Natural killer cell treated with Interleukin-12 subunit alpha and Interleukin-12 subunit beta and Interleukin-15 and Interleukin-18, amount 100 ng/mL, for 72 hours (primary cell): ENCODE measurements at regions not wholly inside any gene's neighbourhood (a gene's known extent, or its start where the extent isn't known, plus 50 kb on each side); places are given as distances from the start of the nearest gene placed in this dataset.
"Not testable (repeated sequence)": the region's sequence is repeated elsewhere in the genome, so short reads cannot be mapped to it uniquely, and the experiment has no call there.

Experiments
- ATAC-seq, 2 donors: fragments of 150-1000 bp; cut with Tn5 transposase in 1 of 2; sonication (Bioruptor Pico), chemical (Tn5 transposase) in 1 of 2; 2 replicates each; pipeline ENCODE4 v1.10.0; 2021
- DNase-seq: peaks from one replicate; pipeline ENCODE4 v3.0.0; 2022; ENCODE audit warnings: low spot score
- H3K27ac Mint-ChIP-seq, 2 donors: 1 replicate in 1 of 2; 2 replicates in 1 of 2; pipeline ENCODE4 v1.8.0; 2022; ENCODE audit warnings: mixed read lengths in 2 of 2, mild to moderate bottlenecking in 1 of 2, moderate library complexity in 1 of 2
- H3K27me3 Mint-ChIP-seq, 2 donors: 1 replicate in 1 of 2; 2 replicates in 1 of 2; pipeline ENCODE4 v1.8.0; 2022; ENCODE audit warnings: mixed read lengths in 2 of 2
- H3K36me3 Mint-ChIP-seq: one replicate; pipeline ENCODE4 v1.8.0; 2022; ENCODE audit warnings: mixed read lengths
- H3K4me1 Mint-ChIP-seq, 2 donors: 1 replicate in 1 of 2; 2 replicates in 1 of 2; pipeline ENCODE4 v1.8.0; 2022; ENCODE audit warnings: low read depth in 2 of 2, mixed read lengths in 2 of 2, mild to moderate bottlenecking in 1 of 2
- H3K4me3 Mint-ChIP-seq: one replicate; pipeline ENCODE4 v1.8.0; 2022; ENCODE audit warnings: mixed read lengths
- H3K9me3 Mint-ChIP-seq: 2 replicates; pipeline ENCODE4 v1.8.0; 2022; ENCODE audit warnings: mixed read lengths

DNA sequence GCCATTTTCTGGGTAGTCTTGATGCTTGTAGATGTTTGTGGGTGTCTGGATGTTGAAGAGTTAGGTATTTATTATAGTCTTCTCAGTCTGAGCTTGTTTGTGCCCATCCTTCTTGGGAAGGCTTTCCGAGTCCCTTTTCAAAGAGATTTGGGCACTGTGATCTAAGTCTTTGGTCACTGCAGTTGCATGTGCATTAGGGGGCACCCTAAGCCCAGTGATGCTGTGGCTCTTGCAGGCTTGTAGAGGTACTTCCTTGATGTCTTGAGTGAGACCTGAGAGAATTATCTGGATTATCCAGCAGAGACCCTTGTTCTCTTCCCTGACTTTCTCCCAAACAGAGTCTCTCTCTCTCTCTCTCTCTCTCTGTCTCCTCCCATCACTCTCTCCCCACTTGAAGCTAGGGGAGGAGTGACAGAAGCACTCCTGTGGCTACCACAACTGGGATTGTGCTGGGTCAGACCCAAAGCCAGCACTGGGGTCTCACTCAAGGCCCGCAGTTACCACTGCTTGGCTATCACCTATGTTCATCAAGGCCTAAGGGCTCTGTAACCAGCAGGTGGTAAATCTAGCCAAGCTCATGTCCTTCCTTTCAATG is 68.5 kb downstream of the TMCO5A start:
- DNase-seq (no peak), ATAC-seq (peak; percentile 48 to 59)
- peaks cover 19 to 31% of the 10 kb centered on the region in 2 donors for H3K27me3 Mint-ChIP-seq
- no peaks in the 10 kb centered on the region for H3K9me3 Mint-ChIP-seq
- H3K4me1 Mint-ChIP-seq = no peaks in the 10 kb centered on the region
- no peak overlapping the region for H3K4me3 Mint-ChIP-seq
- H3K36me3 Mint-ChIP-seq = no peaks in the 10 kb centered on the region
- no peak overlapping the region for H3K27ac Mint-ChIP-seq

DNA sequence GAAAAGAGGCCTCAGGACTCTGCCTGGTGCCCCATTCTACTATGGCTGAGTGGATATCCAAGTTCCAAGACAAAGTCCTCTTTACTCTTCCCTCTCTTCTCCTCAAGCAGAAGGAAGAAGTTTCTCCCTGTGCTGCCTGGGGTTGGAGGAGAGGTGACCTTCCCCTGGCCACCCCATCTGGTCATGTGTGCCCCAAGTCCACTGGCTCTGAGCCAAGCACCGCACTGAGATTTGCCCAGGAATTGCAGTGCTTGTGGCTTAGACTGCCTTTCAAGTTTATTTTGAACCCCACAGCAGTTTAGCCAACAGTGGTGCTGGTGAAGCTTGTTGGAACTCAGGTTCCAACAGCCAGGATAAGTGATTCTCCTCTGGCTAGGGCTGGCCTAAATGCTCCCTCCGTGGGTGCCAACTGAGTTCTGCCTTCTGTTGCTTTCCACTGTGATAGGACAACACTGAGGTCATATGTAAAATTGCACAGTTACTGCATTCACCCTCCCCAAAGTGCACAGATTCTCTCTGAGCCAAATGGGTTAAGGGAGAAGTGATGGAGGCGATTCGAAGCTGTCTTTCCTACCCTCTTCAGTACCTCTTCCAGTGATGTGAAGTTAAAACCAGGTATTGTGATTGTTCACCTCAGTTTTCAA is 69.9 kb downstream of the TMCO5A start:
- H3K36me3 Mint-ChIP-seq = no peaks in the 10 kb centered on the region
- no peaks in the 10 kb centered on the region for H3K4me1 Mint-ChIP-seq
- no peak overlapping the region for H3K27ac Mint-ChIP-seq
- DNase-seq = no peak
- no peaks in the 10 kb centered on the region for H3K9me3 Mint-ChIP-seq
- H3K27me3 Mint-ChIP-seq = peaks cover 16 to 28% of the 10 kb centered on the region in 2 donors
- ATAC-seq = no peak
- no peak overlapping the region for H3K4me3 Mint-ChIP-seq

GRCh38 chr15:38005953-38006808 is 71.7 kb downstream of the TMCO5A start:
- ATAC-seq = no peak
- Mint-ChIP-seq H3K4me3 (no peak overlapping the region), H3K27me3 (peaks cover 14 to 23% of the 10 kb centered on the region in 2 donors), H3K36me3 (no peaks in the 10 kb centered on the region), H3K4me1 (no peaks in the 10 kb centered on the region), H3K27ac (no peak overlapping the region), H3K9me3 (no peaks in the 10 kb centered on the region)
- DNase-seq = no peak

DNA sequence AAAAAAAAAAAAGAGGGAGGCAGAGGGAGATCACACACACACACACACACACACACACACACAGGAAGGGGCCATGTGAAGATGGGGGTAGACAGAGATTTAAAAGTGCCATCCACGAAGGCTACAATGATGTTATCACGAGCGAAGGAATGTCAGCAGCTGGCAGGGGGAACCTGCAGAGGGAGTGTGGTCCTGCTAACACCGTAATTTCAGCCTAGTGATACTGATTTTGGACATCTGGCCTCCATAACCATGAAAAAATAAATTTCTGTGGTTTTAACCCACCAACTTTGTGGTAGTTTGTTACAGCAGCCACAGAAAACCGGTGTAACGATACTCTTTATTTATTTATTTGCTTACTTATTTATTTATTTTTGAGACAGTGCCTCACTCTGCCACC is 76.0 kb downstream of the TMCO5A start:
- Mint-ChIP-seq H3K4me3 (no peak overlapping the region), H3K27ac (no peak overlapping the region), H3K9me3 (no peaks in the 10 kb centered on the region), H3K27me3 (peaks cover 14% of the 10 kb centered on the region in 2 donors), H3K36me3 (no peaks in the 10 kb centered on the region), H3K4me1 (no peaks in the 10 kb centered on the region)
- ATAC-seq (no peak), DNase-seq (no peak)

DNA sequence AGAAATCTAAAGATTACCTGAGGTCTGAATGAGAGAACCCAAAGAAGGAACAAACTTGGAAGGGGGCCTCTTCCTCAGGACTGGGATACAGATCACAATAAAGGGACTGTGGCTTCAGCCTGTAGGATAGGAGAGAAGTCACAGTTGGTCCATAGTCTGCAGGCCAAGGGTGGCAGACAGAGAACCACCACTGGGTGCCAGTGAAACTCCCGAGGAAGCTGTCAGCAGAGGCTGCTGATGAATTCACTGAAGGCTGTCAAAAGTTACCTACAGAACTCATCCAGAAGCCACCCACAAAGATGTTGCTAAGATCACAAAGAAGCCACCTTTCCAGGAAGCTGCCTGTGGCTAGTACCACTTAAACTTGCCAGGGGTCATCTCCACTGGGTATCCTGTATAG is 78.5 kb downstream of the TMCO5A start:
- ATAC-seq = no peak

GRCh38 chr15:38017721-38018120 is 83.3 kb downstream of the TMCO5A start:
- H3K9me3 Mint-ChIP-seq = no peaks in the 10 kb centered on the region
- ATAC-seq (no peak), DNase-seq (no peak)
- H3K4me1 Mint-ChIP-seq = no peaks in the 10 kb centered on the region
- H3K4me3 Mint-ChIP-seq = no peak overlapping the region
- peaks cover 15 to 27% of the 10 kb centered on the region in 2 donors for H3K27me3 Mint-ChIP-seq
- H3K27ac Mint-ChIP-seq = no peak overlapping the region
- H3K36me3 Mint-ChIP-seq = no peaks in the 10 kb centered on the region

More for the DNA sequence above, 78.5 kb downstream of the TMCO5A start:
- H3K9me3 Mint-ChIP-seq = no peaks in the 10 kb centered on the region
- no peak overlapping the region for H3K27ac Mint-ChIP-seq
- H3K4me1 Mint-ChIP-seq = no peaks in the 10 kb centered on the region
- peaks cover 22 to 30% of the 10 kb centered on the region in 2 donors for H3K27me3 Mint-ChIP-seq
- no peak for DNase-seq
- H3K4me3 Mint-ChIP-seq = no peak overlapping the region
- H3K36me3 Mint-ChIP-seq = no peaks in the 10 kb centered on the region

- no peak overlapping the region for H3K4me3 Mint-ChIP-seq
- no peaks in the 10 kb centered on the region for H3K4me1 Mint-ChIP-seq
- peaks cover 15 to 27% of the 10 kb centered on the region in 2 donors for H3K27me3 Mint-ChIP-seq
- H3K36me3 Mint-ChIP-seq = no peaks in the 10 kb centered on the region
- H3K27ac Mint-ChIP-seq = no peak overlapping the region
- no peaks in the 10 kb centered on the region for H3K9me3 Mint-ChIP-seq
- ATAC-seq (no peak), DNase-seq (no peak)
Measured at GRCh38 chr15:38019066-38019465, 84.6 kb downstream of the TMCO5A start.

DNA sequence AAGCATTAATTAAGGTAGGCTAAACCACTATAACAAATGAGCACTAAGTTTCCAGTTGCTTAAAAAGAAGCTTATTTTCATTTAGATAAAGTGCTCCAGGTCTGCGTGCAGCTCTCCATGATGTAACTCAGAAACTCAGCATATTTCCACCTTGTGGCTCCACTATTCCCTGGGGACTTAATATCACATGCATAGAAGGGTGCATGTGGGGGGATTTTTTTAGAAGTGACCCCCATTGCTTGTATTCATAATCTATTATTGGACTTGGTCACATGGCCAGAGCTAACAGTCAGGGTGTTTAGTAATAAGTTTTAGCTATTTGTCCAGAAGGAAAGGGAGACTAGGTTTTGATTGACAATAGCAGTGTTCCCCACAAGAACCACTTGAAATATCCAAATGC is 86.8 kb downstream of the TMCO5A start:
- Mint-ChIP-seq H3K4me3 (no peak overlapping the region), H3K27ac (no peak overlapping the region), H3K36me3 (no peaks in the 10 kb centered on the region), H3K4me1 (no peaks in the 10 kb centered on the region), H3K9me3 (no peaks in the 10 kb centered on the region), H3K27me3 (peaks cover 6 to 20% of the 10 kb centered on the region in 2 donors)
- DNase-seq (no peak), ATAC-seq (no peak)

GRCh38 chr15:38024293-38025091 is 90.1 kb downstream of the TMCO5A start:
- ATAC-seq (no peak), DNase-seq (no peak)
- H3K4me3 Mint-ChIP-seq = no peak overlapping the region
- H3K27me3 Mint-ChIP-seq = peaks cover 7 to 14% of the 10 kb centered on the region in 2 donors
- H3K36me3 Mint-ChIP-seq = no peaks in the 10 kb centered on the region
- H3K9me3 Mint-ChIP-seq = no peaks in the 10 kb centered on the region
- H3K27ac Mint-ChIP-seq = no peak overlapping the region
- H3K4me1 Mint-ChIP-seq = no peaks in the 10 kb centered on the region

DNA sequence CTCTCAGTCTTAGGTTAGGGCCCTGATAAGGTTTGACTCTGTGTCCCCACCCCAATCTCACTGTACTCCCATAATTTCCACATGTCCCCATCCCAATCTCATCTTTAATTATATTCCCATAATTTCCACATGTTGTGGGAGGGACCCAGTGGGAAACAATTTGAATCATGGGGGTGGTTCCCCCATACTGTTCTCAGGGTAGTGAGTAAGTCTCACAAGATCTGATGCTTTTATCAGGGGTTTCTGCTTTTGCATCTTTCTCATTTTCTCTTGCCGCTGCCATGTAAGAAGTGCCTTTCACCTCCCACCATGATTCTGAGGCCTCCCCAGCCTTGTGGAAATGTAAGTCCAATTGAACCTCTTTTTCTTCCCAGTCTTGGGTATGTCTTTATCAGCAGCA is 91.2 kb downstream of the TMCO5A start:
- H3K27ac Mint-ChIP-seq, ATAC-seq, H3K9me3 Mint-ChIP-seq, H3K4me3 Mint-ChIP-seq, H3K4me1 Mint-ChIP-seq, DNase-seq, H3K36me3 Mint-ChIP-seq: not testable (repeated sequence)
- H3K27me3 Mint-ChIP-seq = peaks cover 9 to 23% of the 10 kb centered on the region in 2 donors

DNA sequence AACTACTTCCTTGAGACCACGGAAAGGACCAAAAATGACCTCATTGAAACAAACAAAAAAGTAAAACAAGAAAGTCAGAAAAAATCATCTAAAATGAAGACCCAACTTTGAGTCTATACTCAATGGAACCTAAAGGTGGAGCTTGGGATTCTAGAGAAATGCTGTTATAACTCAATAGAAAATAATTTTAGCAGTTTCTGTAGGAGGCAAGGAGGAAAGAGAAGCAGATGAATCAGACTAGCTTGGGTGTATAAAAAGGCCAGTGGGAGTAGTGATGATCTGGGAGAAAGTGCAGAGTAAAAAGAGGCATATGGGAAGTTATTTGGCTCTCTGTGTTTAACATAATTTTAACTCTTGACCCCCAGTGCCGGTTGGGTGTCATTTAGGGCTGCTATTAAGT is 94.4 kb downstream of the TMCO5A start:
- Mint-ChIP-seq H3K27ac (no peak overlapping the region), H3K4me3 (no peak overlapping the region), H3K9me3 (no peaks in the 10 kb centered on the region), H3K27me3 (peaks cover 14 to 30% of the 10 kb centered on the region in 2 donors), H3K4me1 (no peaks in the 10 kb centered on the region), H3K36me3 (no peaks in the 10 kb centered on the region)
- no peak for ATAC-seq
- DNase-seq = no peak

DNA sequence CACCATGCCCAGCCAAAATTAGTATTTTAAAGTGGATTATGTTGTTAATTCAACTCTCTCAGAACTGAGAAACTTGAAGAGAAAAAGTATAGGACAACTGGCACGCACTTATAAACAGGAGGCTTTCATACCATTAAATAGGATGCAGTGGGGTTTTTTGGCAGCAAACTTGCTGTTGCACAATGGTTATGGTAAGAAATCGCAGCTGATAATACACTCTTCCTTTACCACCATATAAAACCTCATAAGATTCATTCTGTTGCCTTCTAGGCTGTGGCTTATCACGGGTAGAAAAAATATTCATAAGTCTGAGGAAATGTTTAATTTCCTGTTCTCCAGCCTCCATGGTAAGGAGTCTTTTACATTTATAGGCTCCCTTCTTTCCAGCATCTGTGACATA is 95.3 kb downstream of the TMCO5A start:
- Mint-ChIP-seq H3K36me3 (no peaks in the 10 kb centered on the region), H3K27me3 (peaks cover 14 to 37% of the 10 kb centered on the region in 2 donors), H3K9me3 (no peaks in the 10 kb centered on the region), H3K4me1 (no peaks in the 10 kb centered on the region), H3K27ac (no peak overlapping the region), H3K4me3 (no peak overlapping the region)
- ATAC-seq = no peak
- DNase-seq = no peak

DNA sequence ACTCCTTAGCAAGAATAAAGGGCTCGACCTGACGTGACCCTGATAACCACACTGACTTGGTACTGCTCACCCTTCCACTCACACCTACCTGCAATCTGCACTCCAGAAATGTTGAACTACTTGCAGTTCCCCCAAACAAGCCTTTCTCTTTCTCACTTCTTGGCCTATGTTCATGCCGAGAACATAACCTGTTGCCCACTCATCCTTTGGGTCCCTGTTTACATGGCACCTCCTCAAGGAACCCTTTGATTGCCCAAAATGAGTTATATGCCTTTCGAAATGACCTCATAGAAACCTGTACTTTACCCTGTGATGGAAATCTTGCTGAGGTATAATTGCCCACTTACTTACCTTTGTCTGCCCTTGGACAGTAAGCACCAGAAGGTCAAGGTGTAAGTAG is 96.2 kb downstream of the TMCO5A start:
- Mint-ChIP-seq H3K36me3 (no peaks in the 10 kb centered on the region), H3K4me3 (no peak overlapping the region), H3K27ac (no peak overlapping the region), H3K9me3 (no peaks in the 10 kb centered on the region), H3K27me3 (peaks cover 14 to 41% of the 10 kb centered on the region in 2 donors), H3K4me1 (no peaks in the 10 kb centered on the region)
- ATAC-seq (no peak), DNase-seq (no peak)
